ENCODE measurements at regions not wholly inside any gene's neighbourhood (a gene's known extent, or its start where the extent isn't known, plus 50 kb on each side); places are given as distances from the start of the nearest gene placed in this dataset.
"Not testable (repeated sequence)": the region's sequence is repeated elsewhere in the genome, so short reads cannot be mapped to it uniquely, and the experiment has no call there.

DNA sequence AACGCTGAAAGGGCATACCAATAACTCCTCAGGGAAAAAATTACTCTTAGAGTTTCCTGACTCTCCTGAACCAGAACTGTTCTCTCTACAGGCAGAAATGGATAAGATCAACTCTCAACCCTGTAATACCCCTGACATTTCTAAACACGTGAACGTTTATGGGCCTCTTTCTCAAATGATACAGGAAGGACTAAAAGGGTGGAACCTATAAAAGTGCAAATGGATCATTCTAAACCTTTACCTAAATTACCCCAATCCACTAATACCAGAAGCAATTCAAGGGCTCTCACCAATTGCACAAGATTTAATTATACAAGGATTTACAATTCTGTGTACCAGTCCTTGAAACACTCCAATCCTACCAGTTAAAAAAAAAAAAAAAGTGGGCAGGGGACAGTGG lies 98.0 kb upstream of the FAM174B start:
- DNase-seq (ENCODE audit: low read depth in 2 of 2): no peak

DNA sequence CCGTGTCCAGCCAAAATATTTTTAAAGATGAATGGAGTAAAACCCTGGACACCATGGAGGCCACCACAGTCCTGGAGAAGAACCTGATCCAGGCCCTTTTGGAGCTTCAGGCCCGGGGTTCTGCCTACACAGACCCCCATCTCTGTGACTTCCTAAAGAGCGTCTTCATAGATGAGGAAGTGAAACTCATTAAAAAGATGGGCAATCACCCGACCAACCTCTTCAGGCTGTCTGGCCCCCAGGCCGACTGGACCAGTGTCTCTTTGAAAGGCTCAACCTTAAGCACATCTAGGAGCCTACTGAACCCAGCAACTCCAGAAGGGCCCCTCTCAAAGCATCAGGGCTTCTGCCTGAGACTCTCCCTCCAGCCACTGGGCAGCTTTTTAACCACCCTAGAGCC lies 107.9 kb upstream of the FAM174B start:
- no peak for DNase-seq (ENCODE audit: low read depth in 2 of 2)

DNA sequence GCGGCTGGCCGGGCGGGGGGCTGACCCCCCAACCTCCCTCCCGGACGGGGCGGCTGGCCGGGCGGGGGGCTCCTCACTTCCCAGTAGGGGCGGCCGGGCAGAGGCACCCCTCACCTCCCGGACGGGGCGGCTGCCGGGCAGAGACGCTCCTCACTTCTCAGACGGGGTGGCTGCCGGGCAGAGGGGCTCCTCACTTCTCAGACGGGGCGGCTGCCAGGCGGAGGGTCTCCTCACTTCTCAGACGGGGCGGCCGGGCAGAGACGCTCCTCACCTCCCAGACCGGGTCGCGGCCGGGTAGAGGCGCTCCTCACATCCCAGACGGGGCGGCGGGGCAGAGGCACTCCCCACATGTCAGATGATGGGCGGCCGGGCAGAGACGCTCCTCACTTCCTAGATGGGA lies 112.6 kb upstream of the FAM174B start:
- DNase-seq (ENCODE audit: low read depth in 2 of 2): not testable (repeated sequence)

DNA sequence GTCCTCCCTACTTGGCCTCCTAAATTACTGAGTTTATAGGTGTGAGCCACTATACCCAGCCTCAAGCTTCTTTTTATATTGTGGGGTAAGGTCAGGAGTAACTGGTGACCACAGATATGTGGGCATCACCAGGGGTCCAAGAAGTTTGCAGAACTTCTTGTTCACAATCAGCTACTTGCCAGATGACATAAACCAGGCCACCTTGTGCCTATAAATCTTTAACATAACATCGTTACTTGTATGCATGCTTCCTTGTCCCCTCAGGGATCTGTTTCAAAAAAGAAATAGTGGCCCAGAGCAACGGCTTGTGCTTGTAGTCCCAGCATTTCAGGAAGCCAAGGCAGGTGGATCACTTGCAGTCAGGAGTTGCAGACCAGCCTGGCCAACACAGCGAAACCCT lies 115.1 kb upstream of the FAM174B start:
- DNase-seq (ENCODE audit: low read depth in 2 of 2): no peak

- DNase-seq (ENCODE audit: low read depth in 2 of 2): no peak
Measured at GRCh38 chr15:92772061-92772460, 116.5 kb upstream of the FAM174B start.

- no peak for DNase-seq (ENCODE audit: low read depth in 2 of 2)
Measured at GRCh38 chr15:92772626-92773244, 117.2 kb upstream of the FAM174B start.

DNA sequence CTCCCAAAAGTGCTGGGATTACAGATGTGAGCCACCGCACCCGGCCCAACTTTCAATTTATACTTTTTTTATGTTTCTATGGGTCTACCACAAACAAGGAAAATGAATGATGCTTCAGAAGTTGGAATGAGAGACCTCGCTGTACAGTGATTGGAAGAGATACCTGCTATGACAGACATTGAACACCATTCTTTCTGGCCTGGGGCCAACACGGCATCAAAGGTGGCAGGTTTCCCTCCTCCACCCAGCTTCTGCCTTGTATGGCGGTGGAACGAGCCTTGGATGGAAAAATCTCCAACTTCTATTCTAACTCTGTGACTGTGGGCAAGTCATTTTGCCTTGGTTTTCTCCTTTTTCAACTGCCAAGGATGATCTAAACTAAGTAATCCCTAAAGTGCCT lies 117.8 kb upstream of the FAM174B start:
- no peak for DNase-seq (ENCODE audit: low read depth in 2 of 2)

GRCh38 chr15:92779874-92780273 lies 120.2 kb upstream of the CHD2 start:
- no peak for DNase-seq (ENCODE audit: low read depth in 2 of 2)

GRCh38 chr15:92780843-92781242 lies 119.3 kb upstream of the CHD2 start:
- no peak for DNase-seq (ENCODE audit: low read depth in 2 of 2)

DNA sequence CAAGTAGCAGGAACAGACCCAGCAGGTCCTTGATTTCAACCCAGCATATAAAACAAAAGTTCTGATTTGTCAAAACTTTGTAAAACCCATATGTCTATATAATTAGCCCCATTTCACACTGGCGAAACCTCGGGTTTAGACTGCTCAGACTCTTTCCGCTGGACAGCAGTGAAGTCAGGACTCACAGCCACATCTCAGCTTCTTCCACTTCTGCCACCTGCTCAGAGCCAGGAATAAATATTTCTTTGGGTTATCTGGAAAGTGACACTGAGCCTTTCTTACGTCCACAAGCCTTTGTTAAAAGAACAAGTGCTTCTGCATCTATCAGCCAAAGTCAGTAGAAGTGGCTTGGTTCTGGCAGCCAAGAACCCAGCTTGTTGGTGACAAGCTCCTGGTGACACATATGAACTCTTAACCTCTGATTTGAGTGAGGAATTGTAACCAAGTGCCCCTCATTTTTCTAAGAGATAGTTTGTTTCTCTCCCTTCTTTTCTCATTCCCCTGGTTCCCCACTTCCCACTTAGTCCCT lies 118.1 kb upstream of the CHD2 start:
- no peak for DNase-seq (ENCODE audit: low read depth in 2 of 2)

DNA sequence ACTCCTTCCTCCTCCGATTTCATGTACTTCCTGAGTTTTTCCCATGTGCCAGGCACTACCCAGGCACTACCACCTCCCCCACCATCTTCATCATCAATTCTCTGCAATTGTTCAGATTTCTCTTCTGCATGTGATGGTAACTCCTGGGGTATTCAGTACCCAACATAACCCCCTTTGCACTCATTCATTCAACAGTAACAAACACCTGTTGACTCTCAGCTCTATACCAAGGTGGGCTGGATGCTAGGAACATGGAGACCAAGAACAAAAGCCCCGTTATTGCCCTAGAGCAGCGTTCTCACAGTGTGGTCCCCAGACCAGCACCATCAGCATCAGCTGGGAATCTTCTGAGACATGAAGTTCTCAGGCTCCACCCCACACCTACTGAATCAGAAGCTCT lies 113.0 kb upstream of the CHD2 start:
- no peak for DNase-seq (ENCODE audit: low read depth in 2 of 2)

GRCh38 chr15:92788196-92788595 lies 111.9 kb upstream of the CHD2 start:
- no peak for DNase-seq (ENCODE audit: low read depth in 2 of 2)

- not testable (repeated sequence) for DNase-seq (ENCODE audit: low read depth in 2 of 2)
Measured at GRCh38 chr15:92788793-92789192, 111.3 kb upstream of the CHD2 start.

DNA sequence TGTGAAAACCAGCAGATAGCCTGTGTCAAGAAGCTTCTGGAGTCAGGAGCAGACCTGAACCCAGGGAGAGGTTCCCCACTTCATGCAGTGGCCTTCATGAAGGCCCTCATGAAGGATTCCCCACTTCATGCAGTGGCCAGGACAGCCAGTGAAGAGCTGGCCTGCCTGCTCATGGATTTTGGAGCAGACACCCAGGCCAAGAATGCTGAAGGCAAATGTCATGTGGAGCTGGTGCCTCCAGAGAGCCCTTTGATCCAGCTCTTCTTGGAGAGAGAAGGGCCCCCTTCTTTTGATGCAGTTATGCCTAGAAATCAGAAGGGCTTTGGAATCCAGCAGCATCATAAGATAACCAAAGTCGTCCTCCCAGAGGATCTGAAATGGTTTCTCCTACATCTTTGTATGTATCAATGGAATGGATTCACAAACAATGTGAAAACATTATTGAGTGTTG lies 103.9 kb upstream of the CHD2 start:
- no peak for DNase-seq (ENCODE audit: low read depth in 2 of 2)

- DNase-seq (ENCODE audit: low read depth in 2 of 2): peak in 1 of 2 experiments; percentile 49
Measured at GRCh38 chr15:92797168-92798052, 102.7 kb upstream of the CHD2 start.

DNA sequence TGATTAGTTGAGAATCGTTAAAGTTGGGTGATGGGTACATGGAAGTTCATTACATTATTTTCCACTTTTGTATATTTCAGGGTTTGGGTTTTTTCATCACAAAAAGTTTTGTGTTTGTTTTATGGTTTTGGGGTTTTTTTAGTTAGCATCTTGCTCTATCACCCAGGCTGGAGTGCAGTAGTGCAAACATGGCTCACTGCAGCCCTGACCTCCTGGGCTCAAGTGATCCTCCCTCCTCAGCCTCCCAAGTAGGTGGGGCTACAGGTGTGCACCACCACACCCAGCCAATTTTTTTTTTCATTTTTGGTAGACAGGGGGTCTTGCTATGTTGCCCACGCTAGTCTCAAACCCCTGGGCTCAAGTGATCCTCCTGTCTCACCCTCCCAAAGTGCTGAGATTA lies 100.1 kb upstream of the CHD2 start:
- DNase-seq (ENCODE audit: low read depth in 2 of 2): no peak

DNA sequence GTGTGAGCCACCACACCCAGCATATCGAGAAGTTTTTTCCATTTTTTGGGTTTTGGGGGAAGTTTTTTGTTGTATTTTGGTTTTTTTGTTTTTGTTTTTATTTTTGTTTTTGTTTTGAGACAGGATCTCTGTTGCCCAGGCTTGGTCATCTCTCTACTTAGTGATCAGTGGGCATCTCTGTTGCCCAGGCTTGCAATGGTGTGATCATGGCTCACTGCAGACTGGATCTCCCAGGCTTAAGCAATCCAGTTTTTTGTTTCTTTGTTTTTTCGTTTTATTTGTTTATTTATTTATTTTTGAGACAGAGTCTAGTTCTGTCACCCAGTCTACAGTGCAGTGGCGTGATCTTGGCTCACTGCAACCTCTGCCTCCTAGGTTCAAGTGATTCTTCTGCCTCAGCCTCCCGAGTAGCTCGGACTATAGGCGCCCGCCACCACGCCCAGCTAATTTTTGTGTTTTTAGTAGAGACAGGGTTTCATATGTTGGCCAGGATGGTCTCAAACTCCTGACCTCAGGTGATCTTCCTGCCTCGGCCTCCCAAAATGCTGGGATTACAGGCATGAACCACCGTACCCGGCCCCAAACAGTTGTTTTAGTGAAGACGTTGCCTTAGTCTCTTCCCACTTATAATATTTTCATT lies 99.6 kb upstream of the CHD2 start:
- DNase-seq (ENCODE audit: low read depth in 2 of 2): not testable (repeated sequence)

DNA sequence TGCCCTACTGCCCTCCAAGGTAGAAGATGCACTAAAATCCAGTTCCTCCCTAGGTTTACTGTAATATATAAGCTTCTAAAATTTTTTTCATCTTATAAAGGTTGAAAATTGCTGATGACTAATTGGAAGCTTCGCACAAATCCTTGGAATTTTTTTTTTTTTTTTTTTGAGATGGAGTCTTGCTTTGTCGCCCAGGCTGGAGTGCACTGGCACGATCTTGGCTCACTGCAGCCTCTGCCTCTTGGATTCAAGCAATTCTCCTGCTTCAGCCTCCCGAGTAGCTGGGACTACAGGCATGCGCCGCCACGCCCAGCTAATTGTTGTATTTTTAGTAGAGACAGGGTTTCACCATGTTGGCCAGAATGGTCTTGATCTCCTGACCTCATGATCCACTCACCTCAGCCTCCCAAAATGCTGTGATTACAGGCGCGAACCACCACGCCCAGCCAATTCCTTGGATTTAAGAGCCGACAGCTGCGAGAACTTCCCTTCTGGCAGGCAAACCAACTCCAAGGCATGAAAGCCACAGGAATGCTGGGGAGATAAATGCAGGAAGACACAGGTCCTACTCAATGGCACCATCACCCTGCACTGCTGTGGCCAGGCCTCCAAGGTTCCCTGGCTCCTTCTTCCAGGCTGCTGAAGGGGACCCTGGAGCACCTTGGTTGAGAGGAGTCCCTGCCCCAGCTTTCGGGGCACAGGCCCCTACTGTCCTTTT lies 98.9 kb upstream of the CHD2 start:
- DNase-seq (ENCODE audit: low read depth in 2 of 2): peak; percentile 83

GRCh38 chr15:92801774-92802464 lies 98.2 kb upstream of the CHD2 start:
- peak; percentile 91 to 93 for DNase-seq (ENCODE audit: low read depth in 2 of 2)

GRCh38 chr15:92803536-92803851 lies 96.6 kb upstream of the CHD2 start:
- DNase-seq (ENCODE audit: low read depth in 2 of 2): no peak

DNA sequence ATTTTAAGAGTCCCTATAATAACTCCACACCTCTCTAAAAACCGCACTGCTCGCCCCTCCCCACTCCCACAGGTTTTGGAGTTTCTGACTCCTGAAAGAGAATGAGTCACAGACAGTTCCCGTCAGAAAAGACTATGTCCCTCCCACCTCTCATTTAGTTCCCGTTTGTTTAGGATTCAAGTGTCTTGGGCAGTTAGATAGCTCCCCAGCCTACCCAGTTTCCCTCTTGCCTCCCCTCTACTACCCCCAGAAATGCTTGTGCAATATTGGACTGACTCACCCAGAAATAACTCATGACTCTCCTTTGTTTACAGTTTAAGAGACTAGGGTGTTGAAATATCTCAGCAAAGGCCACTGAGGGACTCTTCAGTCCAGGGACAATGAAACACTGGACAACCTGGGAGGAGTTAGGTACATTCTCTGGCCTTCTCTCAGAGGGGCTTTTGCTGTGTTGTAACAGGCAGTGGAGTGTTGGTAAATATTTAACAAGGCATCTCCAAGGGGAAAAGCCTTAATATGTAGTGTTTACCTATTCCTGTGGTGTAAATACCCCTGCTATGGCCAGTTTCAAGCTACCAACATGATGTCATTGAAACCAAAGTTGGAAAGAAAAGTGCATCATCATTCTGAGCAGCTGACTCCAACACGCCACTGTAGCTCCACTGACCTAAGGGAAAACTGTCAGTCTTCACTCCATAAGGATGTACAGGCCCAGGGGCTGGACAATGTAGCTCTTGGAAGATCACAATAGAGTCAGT lies 96.1 kb upstream of the CHD2 start:
- DNase-seq (ENCODE audit: low read depth in 2 of 2): peak; percentile 100

Data from fibroblast of skin of left biceps (primary cell).